ENCODE measurements at regions not wholly inside any gene's neighbourhood (a gene's known extent, or its start where the extent isn't known, plus 50 kb on each side); places are given as distances from the start of the nearest gene placed in this dataset.
"Not testable (repeated sequence)": the region's sequence is repeated elsewhere in the genome, so short reads cannot be mapped to it uniquely, and the experiment has no call there.

- Histone ChIP-seq H3K9me3 (ENCODE audit: insufficient read depth, low read length) (no peaks in the 10 kb centered on the region), H4K20me1 (ENCODE audit: low read depth, low read length) (no peaks in the 10 kb centered on the region), H3K4me2 (ENCODE audit: low read depth, low read length, poor library complexity, severe bottlenecking) (no peak overlapping the region), H3K27me3 (ENCODE audit: low read length) (no peaks in the 10 kb centered on the region), H3F3A (ENCODE audit: insufficient read depth) (no peaks in the 10 kb centered on the region), H3K9me2 (replicated peaks; ENCODE audit: insufficient read depth, low read length) (no peaks in the 10 kb centered on the region), H3K79me2 (ENCODE audit: insufficient read depth, low read length) (no peaks in the 10 kb centered on the region), H3K36me3 (ENCODE audit: low read length) (no peaks in the 10 kb centered on the region), H3K27ac (ENCODE audit: low read depth, low read length) (no peak overlapping the region), H2AFZ (ENCODE audit: low read depth, low read length, severe bottlenecking) (no peak overlapping the region), H3K9ac (ENCODE audit: low read length) (no peak overlapping the region), H3K4me3 (ENCODE audit: insufficient read depth, low read length, poor library complexity, severe bottlenecking) (no peak overlapping the region)
- TF ChIP-seq CTCF (IDR thresholded peaks at IDR 0.05; ENCODE audit: insufficient read depth, low read length, poor library complexity, severe bottlenecking) (no peak), EZH2phosphoT487 (conservative IDR thresholded peaks at IDR 0.05; ENCODE audit: low read length) (no peak)
Measured at GRCh38 chr2:82959727-82960126, 1499.4 kb downstream of the SUCLG1 start.

GRCh38 chr2:82954868-82955267, 1504.2 kb downstream of the SUCLG1 start:
- no peaks in the 10 kb centered on the region for H4K20me1 ChIP-seq (ENCODE audit: low read depth, low read length)
- no peak overlapping the region for H2AFZ ChIP-seq (ENCODE audit: low read depth, low read length, severe bottlenecking)
- no peaks in the 10 kb centered on the region for H3K79me2 ChIP-seq (ENCODE audit: insufficient read depth, low read length)
- no peaks in the 10 kb centered on the region for H3F3A ChIP-seq (ENCODE audit: insufficient read depth)
- no peak overlapping the region for H3K9ac ChIP-seq (ENCODE audit: low read length)
- no peaks in the 10 kb centered on the region for H3K36me3 ChIP-seq (ENCODE audit: low read length)
- H3K27me3 ChIP-seq (ENCODE audit: low read length), result no peaks in the 10 kb centered on the region
- H3K9me3 ChIP-seq (ENCODE audit: insufficient read depth, low read length), result no peaks in the 10 kb centered on the region
- no peak overlapping the region for H3K27ac ChIP-seq (ENCODE audit: low read depth, low read length)
- TF ChIP-seq EZH2phosphoT487 (conservative IDR thresholded peaks at IDR 0.05; ENCODE audit: low read length), result no peak
- no peak for TF ChIP-seq CTCF (IDR thresholded peaks at IDR 0.05; ENCODE audit: insufficient read depth, low read length, poor library complexity, severe bottlenecking)
- H3K4me2 ChIP-seq (ENCODE audit: low read depth, low read length, poor library complexity, severe bottlenecking), result no peak overlapping the region
- no peak overlapping the region for H3K4me3 ChIP-seq (ENCODE audit: insufficient read depth, low read length, poor library complexity, severe bottlenecking)
- H3K9me2 ChIP-seq (replicated peaks; ENCODE audit: insufficient read depth, low read length), result no peaks in the 10 kb centered on the region

DNA sequence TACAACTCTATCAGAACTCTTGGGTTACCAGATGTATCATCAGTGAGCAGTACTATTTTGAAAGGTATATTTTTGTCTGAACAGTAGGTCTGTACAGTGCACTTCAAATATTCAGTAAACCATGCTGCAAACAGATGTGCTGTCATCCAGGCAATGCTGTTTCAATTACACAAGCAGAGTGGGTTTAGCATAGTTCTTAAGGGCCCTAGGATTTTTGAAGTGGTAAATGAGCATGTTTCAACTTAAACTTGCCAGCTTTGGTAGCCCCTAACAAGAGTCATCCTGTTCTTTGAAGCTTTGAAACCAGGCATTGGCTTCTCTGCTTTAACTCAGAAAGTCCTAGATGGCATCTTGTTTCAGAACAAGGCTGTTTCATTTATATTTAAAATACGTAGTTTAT, 1519.9 kb downstream of the SUCLG1 start:
- Histone ChIP-seq H3K9me2 (replicated peaks; ENCODE audit: insufficient read depth, low read length) (no peaks in the 10 kb centered on the region), H3K9ac (ENCODE audit: low read length) (no peak overlapping the region), H3K4me2 (ENCODE audit: low read depth, low read length, poor library complexity, severe bottlenecking) (no peak overlapping the region), H3K27me3 (ENCODE audit: low read length) (no peaks in the 10 kb centered on the region), H3K4me3 (ENCODE audit: insufficient read depth, low read length, poor library complexity, severe bottlenecking) (no peak overlapping the region), H3K79me2 (ENCODE audit: insufficient read depth, low read length) (no peaks in the 10 kb centered on the region), H2AFZ (ENCODE audit: low read depth, low read length, severe bottlenecking) (no peak overlapping the region), H4K20me1 (ENCODE audit: low read depth, low read length) (no peaks in the 10 kb centered on the region), H3K9me3 (ENCODE audit: insufficient read depth, low read length) (no peaks in the 10 kb centered on the region), H3K36me3 (ENCODE audit: low read length) (no peaks in the 10 kb centered on the region), H3F3A (ENCODE audit: insufficient read depth) (no peaks in the 10 kb centered on the region), H3K27ac (ENCODE audit: low read depth, low read length) (no peak overlapping the region)
- TF ChIP-seq EZH2phosphoT487 (conservative IDR thresholded peaks at IDR 0.05; ENCODE audit: low read length) (no peak), CTCF (IDR thresholded peaks at IDR 0.05; ENCODE audit: insufficient read depth, low read length, poor library complexity, severe bottlenecking) (no peak)

GRCh38 chr2:82938321-82938845, 1520.7 kb downstream of the SUCLG1 start:
- not testable (repeated sequence) for H3K4me3 ChIP-seq (ENCODE audit: insufficient read depth, low read length, poor library complexity, severe bottlenecking); H2AFZ ChIP-seq (ENCODE audit: low read depth, low read length, severe bottlenecking); H3K36me3 ChIP-seq (ENCODE audit: low read length); H4K20me1 ChIP-seq (ENCODE audit: low read depth, low read length); H3K27me3 ChIP-seq (ENCODE audit: low read length); H3K27ac ChIP-seq (ENCODE audit: low read depth, low read length); H3K9me2 ChIP-seq (replicated peaks; ENCODE audit: insufficient read depth, low read length); H3K9ac ChIP-seq (ENCODE audit: low read length); H3K4me2 ChIP-seq (ENCODE audit: low read depth, low read length, poor library complexity, severe bottlenecking); H3K79me2 ChIP-seq (ENCODE audit: insufficient read depth, low read length); H3K9me3 ChIP-seq (ENCODE audit: insufficient read depth, low read length); H3F3A ChIP-seq (ENCODE audit: insufficient read depth)

Data from SU-DHL-6 (cell line).